ENCODE measurements at regions not wholly inside any gene's neighbourhood (a gene's known extent, or its start where the extent isn't known, plus 50 kb on each side); places are given as distances from the start of the nearest gene placed in this dataset.

DNA sequence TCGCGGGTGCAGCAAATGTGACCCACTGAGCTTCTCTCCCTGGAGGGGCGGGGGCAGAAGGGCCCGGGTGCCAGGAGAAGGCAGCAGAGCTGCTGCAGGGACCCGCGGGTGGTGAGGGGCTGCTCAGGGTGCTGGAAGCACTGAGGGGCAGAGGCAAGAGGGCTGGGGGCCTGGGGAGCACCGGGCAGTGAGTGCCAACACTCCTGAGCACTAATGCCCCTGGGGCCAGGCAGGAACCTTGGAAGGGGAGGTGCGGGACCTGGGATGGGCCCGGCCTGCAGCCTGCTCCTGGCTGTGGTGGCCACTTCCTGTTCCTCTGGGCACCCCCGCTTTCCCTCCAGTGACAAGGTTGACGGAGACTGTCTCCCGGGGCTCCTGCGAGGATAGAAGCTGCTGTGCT, 66.5 kb upstream of the ADRA2C start:
- no peak for TF ChIP-seq POLR2A (IDR thresholded peaks at IDR 0.05)
- TF ChIP-seq, protein P1, sequence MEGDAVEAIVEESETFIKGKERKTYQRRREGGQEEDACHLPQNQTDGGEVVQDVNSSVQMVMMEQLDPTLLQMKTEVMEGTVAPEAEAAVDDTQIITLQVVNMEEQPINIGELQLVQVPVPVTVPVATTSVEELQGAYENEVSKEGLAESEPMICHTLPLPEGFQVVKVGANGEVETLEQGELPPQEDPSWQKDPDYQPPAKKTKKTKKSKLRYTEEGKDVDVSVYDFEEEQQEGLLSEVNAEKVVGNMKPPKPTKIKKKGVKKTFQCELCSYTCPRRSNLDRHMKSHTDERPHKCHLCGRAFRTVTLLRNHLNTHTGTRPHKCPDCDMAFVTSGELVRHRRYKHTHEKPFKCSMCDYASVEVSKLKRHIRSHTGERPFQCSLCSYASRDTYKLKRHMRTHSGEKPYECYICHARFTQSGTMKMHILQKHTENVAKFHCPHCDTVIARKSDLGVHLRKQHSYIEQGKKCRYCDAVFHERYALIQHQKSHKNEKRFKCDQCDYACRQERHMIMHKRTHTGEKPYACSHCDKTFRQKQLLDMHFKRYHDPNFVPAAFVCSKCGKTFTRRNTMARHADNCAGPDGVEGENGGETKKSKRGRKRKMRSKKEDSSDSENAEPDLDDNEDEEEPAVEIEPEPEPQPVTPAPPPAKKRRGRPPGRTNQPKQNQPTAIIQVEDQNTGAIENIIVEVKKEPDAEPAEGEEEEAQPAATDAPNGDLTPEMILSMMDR (IDR thresholded peaks at IDR 0.05), result no peak
- intact Hi-C loops (cut with DNase I; ENCODE audit: low total_unique reads), result no loop called here
- 66 to 75% methylated on average over 12 of the region's 13 CpGs for WGBS, 2 donors
- no peak for DNase-seq (ENCODE audit: low spot score in 2 of 2)
- no peak overlapping the region for H3K4me3 ChIP-seq (ENCODE audit: low read depth, poor library complexity, severe bottlenecking)

DNA sequence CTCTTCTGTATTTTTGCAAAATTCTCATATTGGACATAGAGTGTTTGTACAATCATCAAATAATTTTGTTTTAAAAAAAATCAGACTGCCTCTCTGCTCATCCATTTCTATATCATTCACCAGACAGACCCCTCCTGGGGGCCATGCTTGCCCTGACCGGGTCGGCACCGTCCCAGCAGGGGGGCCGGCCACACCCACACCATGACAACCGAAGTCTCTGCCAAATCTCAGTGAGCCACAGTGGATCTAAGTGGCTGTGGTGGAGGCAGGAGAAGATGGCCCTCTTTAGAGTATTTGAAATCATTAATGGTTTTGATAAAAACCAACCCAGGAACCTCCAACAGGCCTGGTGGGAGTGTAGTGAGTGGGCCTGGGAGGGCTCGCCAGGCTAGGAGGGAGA, 66.9 kb upstream of the ADRA2C start:
- no peak for DNase-seq (ENCODE audit: low spot score in 2 of 2)
- intact Hi-C loops (cut with DNase I; ENCODE audit: low total_unique reads), result no loop called here
- 69 to 70% methylated on average over 6 of the region's 6 CpGs for WGBS, 2 donors
- TF ChIP-seq POLR2A (IDR thresholded peaks at IDR 0.05), result no peak
- TF ChIP-seq, protein P1 (IDR thresholded peaks at IDR 0.05), result no peak
- no peak overlapping the region for H3K4me3 ChIP-seq (ENCODE audit: low read depth, poor library complexity, severe bottlenecking)

GRCh38 chr4:3697033-3697432, 69.2 kb upstream of the ADRA2C start:
- no peak for DNase-seq (ENCODE audit: low spot score in 2 of 2)
- TF ChIP-seq POLR2A (IDR thresholded peaks at IDR 0.05), result no peak
- TF ChIP-seq, protein P1 (IDR thresholded peaks at IDR 0.05), result no peak
- 97 to 100% methylated on average over 1 of the region's 1 CpG for WGBS, 2 donors
- no peak overlapping the region for H3K4me3 ChIP-seq (ENCODE audit: low read depth, poor library complexity, severe bottlenecking)
- intact Hi-C loops (cut with DNase I; ENCODE audit: low total_unique reads), result no loop called here

- no peak overlapping the region for H3K4me3 ChIP-seq (ENCODE audit: low read depth, poor library complexity, severe bottlenecking)
- 82% methylated on average over 17 to 22 of the region's 22 CpGs for WGBS, 2 donors
- intact Hi-C loops (cut with DNase I; ENCODE audit: low total_unique reads), result no loop called here
- TF ChIP-seq, protein P1 (IDR thresholded peaks at IDR 0.05), result no peak
- no peak for TF ChIP-seq POLR2A (IDR thresholded peaks at IDR 0.05)
- no peak for DNase-seq (ENCODE audit: low spot score in 2 of 2)
These were observed 75.5 kb upstream of the ADRA2C start for GRCh38 chr4:3690551-3691152.

- intact Hi-C loops (cut with DNase I; ENCODE audit: low total_unique reads), result no loop called here
- TF ChIP-seq, protein P1 (IDR thresholded peaks at IDR 0.05), result no peak
- TF ChIP-seq POLR2A (IDR thresholded peaks at IDR 0.05), result no peak
- no peak overlapping the region for H3K4me3 ChIP-seq (ENCODE audit: low read depth, poor library complexity, severe bottlenecking)
- 86 to 90% methylated on average over 40 to 41 of the region's 41 CpGs for WGBS, 2 donors
- no peak for DNase-seq (ENCODE audit: low spot score in 2 of 2)
These were observed 76.3 kb upstream of the ADRA2C start for GRCh38 chr4:3689576-3690550.

All from lower leg skin (tissue), 4 donors.